HEK293T (cell line): ENCODE measurements at regions not wholly inside any gene's neighbourhood (a gene's known extent, or its start where the extent isn't known, plus 50 kb on each side); places are given as distances from the start of the nearest gene placed in this dataset.
"Not testable (repeated sequence)": the region's sequence is repeated elsewhere in the genome, so short reads cannot be mapped to it uniquely, and the experiment has no call there.

Experiments
- CTCF ChIA-PET: fragments of 350-600 bp; formaldehyde crosslinking; extraction: SDS; loops from one replicate; lab custom pipeline; 2021; ENCODE audit warnings: antibody characterized with exemption, inconsistent platforms; lab: Yijun Ruan, JAX
- POLR2A ChIA-PET: fragments of 350-600 bp; formaldehyde crosslinking; extraction: SDS; loops from one replicate; lab custom pipeline; 2020; ENCODE audit warnings: antibody characterized with exemption, inconsistent platforms; lab: Yijun Ruan, JAX
- DNase-seq: peaks from one replicate; pipeline ENCODE4 v3.0.0; 2012; ENCODE audit warnings: mixed read lengths; ENCODE audit errors: extremely low spot score
- ARNT ChIP-seq: fragments of 450-650 bp; IDR thresholded peaks from 2 replicates; pipeline ENCODE4 v1.6.1; 2017; ENCODE audit warnings: mild to moderate bottlenecking
- BHLHE40 ChIP-seq: fragments of 450-650 bp; IDR thresholded peaks from 2 replicates; pipeline ENCODE4 v1.6.1; 2016; ENCODE audit warnings: mild to moderate bottlenecking, moderate library complexity, borderline replicate concordance
- CTBP1 ChIP-seq: fragments of 450-650 bp; IDR thresholded peaks from 2 replicates; pipeline ENCODE4 v1.6.1; 2016; ENCODE audit warnings: borderline replicate concordance
- ELF4 ChIP-seq: fragments of 450-650 bp; IDR thresholded peaks from 2 replicates; pipeline ENCODE4 v1.6.1; 2017; ENCODE audit warnings: antibody characterized with exemption
- FOXA1 ChIP-seq: fragments of 450-650 bp; IDR thresholded peaks from 2 replicates; pipeline ENCODE4 v1.6.1; 2016; ENCODE audit warnings: mild to moderate bottlenecking
- FOXK2 ChIP-seq: fragments of 450-650 bp; IDR thresholded peaks from 2 replicates; pipeline ENCODE4 v1.6.1; 2016; ENCODE audit warnings: mild to moderate bottlenecking
- FOXM1 ChIP-seq: fragments of 450-650 bp; IDR thresholded peaks from 2 replicates; pipeline ENCODE4 v1.6.1; 2017; ENCODE audit warnings: mild to moderate bottlenecking, borderline replicate concordance
- HDGF ChIP-seq: fragments of 450-650 bp; IDR thresholded peaks from 2 replicates; pipeline ENCODE4 v1.6.1; 2017; ENCODE audit warnings: antibody characterized with exemption, borderline replicate concordance
- L3MBTL2 ChIP-seq: fragments of 450-650 bp; conservative IDR thresholded peaks from 2 replicates; pipeline ENCODE4 v1.6.1; 2016; ENCODE audit warnings: mild to moderate bottlenecking
- LEF1 ChIP-seq: fragments of 450-650 bp; IDR thresholded peaks from 2 replicates; pipeline ENCODE4 v1.6.1; 2017; ENCODE audit warnings: mild to moderate bottlenecking, borderline replicate concordance
- NFRKB ChIP-seq: fragments of 450-650 bp; IDR thresholded peaks from 2 replicates; pipeline ENCODE4 v1.6.1; 2016; ENCODE audit warnings: mild to moderate bottlenecking, moderate library complexity
- PKNOX1 ChIP-seq: fragments of 450-650 bp; IDR thresholded peaks from 2 replicates; pipeline ENCODE4 v1.6.1; 2016
- SP1 ChIP-seq: fragments of 450-650 bp; IDR thresholded peaks from 2 replicates; pipeline ENCODE4 v1.6.1; 2017
- SUZ12 ChIP-seq: fragments of 450-650 bp; IDR thresholded peaks from 2 replicates; pipeline ENCODE4 v1.6.1; 2016; ENCODE audit warnings: mild to moderate bottlenecking
- TARDBP ChIP-seq: fragments of 450-650 bp; IDR thresholded peaks from 2 replicates; pipeline ENCODE4 v1.6.1; 2016
- ZNF384 ChIP-seq: fragments of 450-650 bp; IDR thresholded peaks from 2 replicates; pipeline ENCODE4 v1.6.1; 2016

GRCh38 chr5:20833081-20833627 lies 845.2 kb upstream of the CDH18 start:
- DNase-seq = peak; percentile 0
- TF ChIP-seq FOXA1 (no peak), TARDBP (no peak), ZNF384 (no peak), LEF1 (no peak), SP1 (no peak), CTBP1 (no peak), BHLHE40 (no peak), PKNOX1 (no peak), NFRKB (no peak), HDGF (no peak)
- ChIA-PET CTCF (no interaction called here), POLR2A (no interaction called here)

GRCh38 chr5:20832204-20833080 lies 844.4 kb upstream of the CDH18 start:
- peak; percentile 1 for DNase-seq
- POLR2A ChIA-PET = no interaction called here

GRCh38 chr5:20825951-20826350 lies 838.0 kb upstream of the CDH18 start:
- CTCF ChIA-PET, POLR2A ChIA-PET, DNase-seq: not testable (repeated sequence)

More at GRCh38 chr5:20832204-20833080, 844.4 kb upstream of the CDH18 start:
- CTCF ChIA-PET = no interaction called here
- TF ChIP-seq FOXK2 (no peak), BHLHE40 (no peak), FOXM1 (no peak), L3MBTL2 (no peak), PKNOX1 (no peak), SP1 (no peak), ARNT (no peak), NFRKB (no peak), FOXA1 (no peak), ELF4 (no peak), TARDBP (no peak), ZNF384 (no peak), SUZ12 (no peak), CTBP1 (no peak), HDGF (no peak), LEF1 (no peak)

- CTCF ChIA-PET, POLR2A ChIA-PET, DNase-seq: not testable (repeated sequence)
These were observed 809.2 kb upstream of the CDH18 start for GRCh38 chr5:20797216-20797615.

- CTCF ChIA-PET, POLR2A ChIA-PET: not testable (repeated sequence)
These were observed 796.8 kb upstream of the CDH18 start for GRCh38 chr5:20784755-20785154.

GRCh38 chr5:20783484-20783883 lies 795.5 kb upstream of the CDH18 start:
- DNase-seq, CTCF ChIA-PET, POLR2A ChIA-PET: not testable (repeated sequence)

More at GRCh38 chr5:20784755-20785154, 796.8 kb upstream of the CDH18 start:
- not testable (repeated sequence) for DNase-seq

GRCh38 chr5:20771338-20771737 lies 783.3 kb upstream of the CDH18 start:
- POLR2A ChIA-PET, CTCF ChIA-PET, DNase-seq: not testable (repeated sequence)

GRCh38 chr5:20765074-20765473 lies 777.1 kb upstream of the CDH18 start:
- POLR2A ChIA-PET, CTCF ChIA-PET: not testable (repeated sequence)

GRCh38 chr5:20759459-20759858 lies 771.5 kb upstream of the CDH18 start:
- CTCF ChIA-PET = not testable (repeated sequence)

More at GRCh38 chr5:20765074-20765473, 777.1 kb upstream of the CDH18 start:
- not testable (repeated sequence) for DNase-seq

GRCh38 chr5:20752179-20752578 lies 764.2 kb upstream of the CDH18 start:
- DNase-seq, POLR2A ChIA-PET, CTCF ChIA-PET: not testable (repeated sequence)

More at GRCh38 chr5:20759459-20759858, 771.5 kb upstream of the CDH18 start:
- POLR2A ChIA-PET, DNase-seq: not testable (repeated sequence)

- CTCF ChIA-PET, POLR2A ChIA-PET, DNase-seq: not testable (repeated sequence)
These were observed 747.7 kb upstream of the CDH18 start for GRCh38 chr5:20735715-20736114.

GRCh38 chr5:20732223-20732622 lies 744.2 kb upstream of the CDH18 start:
- CTCF ChIA-PET, DNase-seq, POLR2A ChIA-PET: not testable (repeated sequence)

- CTCF ChIA-PET, DNase-seq, POLR2A ChIA-PET: not testable (repeated sequence)
These were observed 733.3 kb upstream of the CDH18 start for GRCh38 chr5:20721286-20721685.
